Hematopoietic multipotent progenitor cell treated with erythropoietin and hydrocortisone succinate and interleukin-3 and kit ligand, for 15 days (in vitro differentiated cells): ENCODE measurements at regions not wholly inside any gene's neighbourhood (a gene's known extent, or its start where the extent isn't known, plus 50 kb on each side); places are given as distances from the start of the nearest gene placed in this dataset.

ENCODE experiments used
- DNase-seq: peaks from one replicate; pipeline ENCODE4 v3.0.0-alpha.2; 2015; ENCODE audit warnings: low spot score

- DNase-seq = no peak
Measured at GRCh38 chr5:96340357-96340756, 92.7 kb downstream of the PCSK1 start.

GRCh38 chr5:96339862-96340261 is 93.2 kb downstream of the PCSK1 start:
- DNase-seq = peak; percentile 29

GRCh38 chr5:96338624-96339415 is 94.2 kb downstream of the PCSK1 start:
- DNase-seq = peak; percentile 17

- no peak for DNase-seq
Measured at GRCh38 chr5:96338091-96338490, 95.0 kb downstream of the PCSK1 start.

GRCh38 chr5:96337048-96337781 is 95.8 kb downstream of the PCSK1 start:
- DNase-seq = no peak

GRCh38 chr5:96336351-96336985 is 96.6 kb downstream of the PCSK1 start:
- peak; percentile 76 for DNase-seq

GRCh38 chr5:96335873-96336272 is 97.2 kb downstream of the PCSK1 start:
- no peak for DNase-seq

- DNase-seq = no peak
Measured at GRCh38 chr5:96333391-96333790, 99.7 kb downstream of the PCSK1 start.

GRCh38 chr5:96332535-96333366 is 100.3 kb downstream of the PCSK1 start:
- no peak for DNase-seq

- DNase-seq = no peak
Measured at GRCh38 chr5:96331681-96332361, 101.2 kb downstream of the PCSK1 start.

- no peak for DNase-seq
Measured at GRCh38 chr5:96331210-96331609, 101.8 kb downstream of the PCSK1 start.

- no peak for DNase-seq
Measured at GRCh38 chr5:96330530-96331140, 102.4 kb downstream of the PCSK1 start.

GRCh38 chr5:96329886-96330529 is 103.0 kb downstream of the PCSK1 start:
- DNase-seq = no peak

- DNase-seq = no peak
Measured at GRCh38 chr5:96329289-96329688, 103.8 kb downstream of the PCSK1 start.

GRCh38 chr5:96327722-96328121 is 105.3 kb downstream of the PCSK1 start:
- no peak for DNase-seq

- DNase-seq = no peak
Measured at GRCh38 chr5:96326902-96327301, 106.1 kb downstream of the PCSK1 start.

GRCh38 chr5:96324708-96325107 is 108.3 kb downstream of the PCSK1 start:
- no peak for DNase-seq

- DNase-seq = no peak
Measured at GRCh38 chr5:96322865-96323264, 110.2 kb downstream of the PCSK1 start.

- DNase-seq = no peak
Measured at GRCh38 chr5:96322217-96322616, 110.8 kb downstream of the PCSK1 start.

GRCh38 chr5:96321345-96321744 is 111.7 kb downstream of the PCSK1 start:
- DNase-seq = no peak

- no peak for DNase-seq
Measured at GRCh38 chr5:96320797-96321196, 112.3 kb downstream of the PCSK1 start.
